ENCODE measurements at regions not wholly inside any gene's neighbourhood (a gene's known extent, or its start where the extent isn't known, plus 50 kb on each side); places are given as distances from the start of the nearest gene placed in this dataset.

DNA sequence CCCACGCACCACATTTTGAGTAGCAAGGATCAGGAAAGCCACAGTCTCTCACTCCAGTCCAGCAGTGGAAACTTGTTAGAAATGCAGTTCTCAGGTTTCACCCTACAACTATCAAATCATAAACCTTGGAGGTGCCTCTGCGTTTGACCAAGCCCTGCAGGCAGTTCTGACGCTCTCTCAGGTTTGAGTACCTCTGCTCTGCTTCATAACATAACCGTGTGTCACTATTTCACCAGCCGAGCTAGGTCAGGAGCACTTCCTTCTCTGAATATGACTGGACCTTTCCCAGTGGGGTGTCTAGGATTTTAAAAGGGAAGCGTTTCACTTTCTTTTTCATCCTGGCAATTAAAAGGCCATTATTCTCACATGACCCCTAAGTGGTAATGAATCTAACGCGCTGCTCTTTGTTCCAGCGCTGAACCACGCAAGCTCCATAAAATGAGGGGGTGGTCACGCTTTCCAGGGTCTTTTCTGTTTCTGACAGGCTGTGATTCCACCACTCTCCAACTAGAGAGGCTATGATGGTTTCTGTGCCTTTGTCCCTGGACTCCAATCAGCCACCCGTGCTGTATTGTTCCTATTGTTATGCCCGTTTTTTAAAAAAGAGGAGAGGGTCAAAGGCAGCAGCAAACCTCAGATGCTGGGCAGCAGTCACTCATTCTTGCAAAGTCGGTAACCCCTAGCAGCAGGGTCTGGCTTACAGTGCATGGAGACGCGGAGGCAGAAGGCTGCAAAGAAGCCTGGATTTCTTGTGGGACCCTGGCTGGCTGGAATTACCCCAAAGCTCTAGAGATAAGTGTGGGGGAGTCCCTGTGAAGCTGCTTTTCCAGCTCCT, 75.2 kb upstream of the CTNNA2 start:
- WGBS (ENCODE audit: low lambda C conversion rate) = 25% methylated on average over 16 of the region's 16 CpGs
- no peak overlapping the region for H2AFZ ChIP-seq (ENCODE audit: low read length)
- POLR2A ChIA-PET = no interaction called here
- ATAC-seq (no peak), DNase-seq (ENCODE audit: low spot score) (no peak), FAIRE-seq (no peak)
- H4K20me1 ChIP-seq (ENCODE audit: insufficient read depth, low read length) = no peaks in the 10 kb centered on the region
- CTCF ChIA-PET (ENCODE audit: low intra/inter-chr PET ratio, low total read pairs) = no interaction called here
- no peaks in the 10 kb centered on the region for H3K79me2 ChIP-seq (ENCODE audit: insufficient read depth, low read length)
- H3K4me1 ChIP-seq (ENCODE audit: insufficient read depth, low read length) = no peaks in the 10 kb centered on the region
- no TSS peak for BruUV-seq (replicated peaks)
- no peaks in the 10 kb centered on the region for H3K36me3 ChIP-seq (replicated peaks in 1 of 2; ENCODE audit: control insufficient read depth in 1 of 2, insufficient read depth in 2 of 2, low read length in 2 of 2)
- intact Hi-C loops (cut with micrococcal nuclease; ENCODE audit: unreplicated experiment) = no loop called here
- no peaks in the 10 kb centered on the region for H3K27me3 ChIP-seq (ENCODE audit: control insufficient read depth in 1 of 2, insufficient read depth in 2 of 2, low read length in 2 of 2)
- no peak overlapping the region for H3K9ac ChIP-seq (ENCODE audit: insufficient read depth, low read depth, low read length)
- no peak overlapping the region for H3K27ac ChIP-seq (ENCODE audit: extremely low read length, insufficient read depth, low read length)
- no peak overlapping the region for H3K4me3 ChIP-seq (replicated peaks in 1 of 3; ENCODE audit: insufficient read depth in 1 of 3, low read depth in 2 of 3, low read length in 3 of 3)
- in situ Hi-C loops (cut with HindIII; ENCODE audit: extremely low pct_ligation_motif_present, low pct_unique_long_range_greater_than_20kb) = no loop called here
- no peaks in the 10 kb centered on the region for H3K9me3 ChIP-seq (ENCODE audit: low read length)
- H3K4me2 ChIP-seq (ENCODE audit: low read depth, low read length) = no peak overlapping the region
- TF ChIP-seq ZNF343 (CRISPR knock-in tag; IDR thresholded peaks at IDR 0.05) (no peak), HCFC1 (IDR thresholded peaks at IDR 0.05; ENCODE audit: low read depth, low read length) (no peak), TBX3 (IDR thresholded peaks at IDR 0.05; ENCODE audit: borderline replicate concordance) (no peak), GTF3A (CRISPR knock-in tag; conservative IDR thresholded peaks at IDR 0.05) (no peak), POLR2AphosphoS5 (IDR thresholded peaks at IDR 0.05; ENCODE audit: low read depth, low read length) (no peak), SOX5 (CRISPR knock-in tag; IDR thresholded peaks at IDR 0.05; ENCODE audit: borderline replicate concordance) (no peak)
- TF ChIP-seq, protein P1, sequence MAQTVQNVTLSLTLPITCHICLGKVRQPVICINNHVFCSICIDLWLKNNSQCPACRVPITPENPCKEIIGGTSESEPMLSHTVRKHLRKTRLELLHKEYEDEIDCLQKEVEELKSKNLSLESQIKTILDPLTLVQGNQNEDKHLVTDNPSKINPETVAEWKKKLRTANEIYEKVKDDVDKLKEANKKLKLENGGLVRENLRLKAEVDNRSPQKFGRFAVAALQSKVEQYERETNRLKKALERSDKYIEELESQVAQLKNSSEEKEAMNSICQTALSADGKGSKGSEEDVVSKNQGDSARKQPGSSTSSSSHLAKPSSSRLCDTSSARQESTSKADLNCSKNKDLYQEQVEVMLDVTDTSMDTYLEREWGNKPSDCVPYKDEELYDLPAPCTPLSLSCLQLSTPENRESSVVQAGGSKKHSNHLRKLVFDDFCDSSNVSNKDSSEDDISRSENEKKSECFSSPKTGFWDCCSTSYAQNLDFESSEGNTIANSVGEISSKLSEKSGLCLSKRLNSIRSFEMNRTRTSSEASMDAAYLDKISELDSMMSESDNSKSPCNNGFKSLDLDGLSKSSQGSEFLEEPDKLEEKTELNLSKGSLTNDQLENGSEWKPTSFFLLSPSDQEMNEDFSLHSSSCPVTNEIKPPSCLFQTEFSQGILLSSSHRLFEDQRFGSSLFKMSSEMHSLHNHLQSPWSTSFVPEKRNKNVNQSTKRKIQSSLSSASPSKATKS (CRISPR knock-in tag; IDR thresholded peaks at IDR 0.05) = no peak
- TF ChIP-seq, protein P2, sequence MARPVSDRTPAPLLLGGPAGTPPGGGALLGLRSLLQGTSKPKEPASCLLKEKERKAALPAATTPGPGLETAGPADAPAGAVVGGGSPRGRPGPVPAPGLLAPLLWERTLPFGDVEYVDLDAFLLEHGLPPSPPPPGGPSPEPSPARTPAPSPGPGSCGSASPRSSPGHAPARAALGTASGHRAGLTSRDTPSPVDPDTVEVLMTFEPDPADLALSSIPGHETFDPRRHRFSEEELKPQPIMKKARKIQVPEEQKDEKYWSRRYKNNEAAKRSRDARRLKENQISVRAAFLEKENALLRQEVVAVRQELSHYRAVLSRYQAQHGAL (CRISPR knock-in tag; IDR thresholded peaks at IDR 0.05; ENCODE audit: not compliant biosample characterization) = no peak
- TF ChIP-seq, protein P3, sequence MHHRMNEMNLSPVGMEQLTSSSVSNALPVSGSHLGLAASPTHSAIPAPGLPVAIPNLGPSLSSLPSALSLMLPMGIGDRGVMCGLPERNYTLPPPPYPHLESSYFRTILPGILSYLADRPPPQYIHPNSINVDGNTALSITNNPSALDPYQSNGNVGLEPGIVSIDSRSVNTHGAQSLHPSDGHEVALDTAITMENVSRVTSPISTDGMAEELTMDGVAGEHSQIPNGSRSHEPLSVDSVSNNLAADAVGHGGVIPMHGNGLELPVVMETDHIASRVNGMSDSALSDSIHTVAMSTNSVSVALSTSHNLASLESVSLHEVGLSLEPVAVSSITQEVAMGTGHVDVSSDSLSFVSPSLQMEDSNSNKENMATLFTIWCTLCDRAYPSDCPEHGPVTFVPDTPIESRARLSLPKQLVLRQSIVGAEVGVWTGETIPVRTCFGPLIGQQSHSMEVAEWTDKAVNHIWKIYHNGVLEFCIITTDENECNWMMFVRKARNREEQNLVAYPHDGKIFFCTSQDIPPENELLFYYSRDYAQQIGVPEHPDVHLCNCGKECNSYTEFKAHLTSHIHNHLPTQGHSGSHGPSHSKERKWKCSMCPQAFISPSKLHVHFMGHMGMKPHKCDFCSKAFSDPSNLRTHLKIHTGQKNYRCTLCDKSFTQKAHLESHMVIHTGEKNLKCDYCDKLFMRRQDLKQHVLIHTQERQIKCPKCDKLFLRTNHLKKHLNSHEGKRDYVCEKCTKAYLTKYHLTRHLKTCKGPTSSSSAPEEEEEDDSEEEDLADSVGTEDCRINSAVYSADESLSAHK (CRISPR knock-in tag; IDR thresholded peaks at IDR 0.05; ENCODE audit: borderline replicate concordance) = no peak
- TF ChIP-seq, protein P4, sequence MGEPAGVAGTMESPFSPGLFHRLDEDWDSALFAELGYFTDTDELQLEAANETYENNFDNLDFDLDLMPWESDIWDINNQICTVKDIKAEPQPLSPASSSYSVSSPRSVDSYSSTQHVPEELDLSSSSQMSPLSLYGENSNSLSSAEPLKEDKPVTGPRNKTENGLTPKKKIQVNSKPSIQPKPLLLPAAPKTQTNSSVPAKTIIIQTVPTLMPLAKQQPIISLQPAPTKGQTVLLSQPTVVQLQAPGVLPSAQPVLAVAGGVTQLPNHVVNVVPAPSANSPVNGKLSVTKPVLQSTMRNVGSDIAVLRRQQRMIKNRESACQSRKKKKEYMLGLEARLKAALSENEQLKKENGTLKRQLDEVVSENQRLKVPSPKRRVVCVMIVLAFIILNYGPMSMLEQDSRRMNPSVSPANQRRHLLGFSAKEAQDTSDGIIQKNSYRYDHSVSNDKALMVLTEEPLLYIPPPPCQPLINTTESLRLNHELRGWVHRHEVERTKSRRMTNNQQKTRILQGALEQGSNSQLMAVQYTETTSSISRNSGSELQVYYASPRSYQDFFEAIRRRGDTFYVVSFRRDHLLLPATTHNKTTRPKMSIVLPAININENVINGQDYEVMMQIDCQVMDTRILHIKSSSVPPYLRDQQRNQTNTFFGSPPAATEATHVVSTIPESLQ (CRISPR knock-in tag; conservative IDR thresholded peaks at IDR 0.05) = no peak
- TF ChIP-seq, protein P5, sequence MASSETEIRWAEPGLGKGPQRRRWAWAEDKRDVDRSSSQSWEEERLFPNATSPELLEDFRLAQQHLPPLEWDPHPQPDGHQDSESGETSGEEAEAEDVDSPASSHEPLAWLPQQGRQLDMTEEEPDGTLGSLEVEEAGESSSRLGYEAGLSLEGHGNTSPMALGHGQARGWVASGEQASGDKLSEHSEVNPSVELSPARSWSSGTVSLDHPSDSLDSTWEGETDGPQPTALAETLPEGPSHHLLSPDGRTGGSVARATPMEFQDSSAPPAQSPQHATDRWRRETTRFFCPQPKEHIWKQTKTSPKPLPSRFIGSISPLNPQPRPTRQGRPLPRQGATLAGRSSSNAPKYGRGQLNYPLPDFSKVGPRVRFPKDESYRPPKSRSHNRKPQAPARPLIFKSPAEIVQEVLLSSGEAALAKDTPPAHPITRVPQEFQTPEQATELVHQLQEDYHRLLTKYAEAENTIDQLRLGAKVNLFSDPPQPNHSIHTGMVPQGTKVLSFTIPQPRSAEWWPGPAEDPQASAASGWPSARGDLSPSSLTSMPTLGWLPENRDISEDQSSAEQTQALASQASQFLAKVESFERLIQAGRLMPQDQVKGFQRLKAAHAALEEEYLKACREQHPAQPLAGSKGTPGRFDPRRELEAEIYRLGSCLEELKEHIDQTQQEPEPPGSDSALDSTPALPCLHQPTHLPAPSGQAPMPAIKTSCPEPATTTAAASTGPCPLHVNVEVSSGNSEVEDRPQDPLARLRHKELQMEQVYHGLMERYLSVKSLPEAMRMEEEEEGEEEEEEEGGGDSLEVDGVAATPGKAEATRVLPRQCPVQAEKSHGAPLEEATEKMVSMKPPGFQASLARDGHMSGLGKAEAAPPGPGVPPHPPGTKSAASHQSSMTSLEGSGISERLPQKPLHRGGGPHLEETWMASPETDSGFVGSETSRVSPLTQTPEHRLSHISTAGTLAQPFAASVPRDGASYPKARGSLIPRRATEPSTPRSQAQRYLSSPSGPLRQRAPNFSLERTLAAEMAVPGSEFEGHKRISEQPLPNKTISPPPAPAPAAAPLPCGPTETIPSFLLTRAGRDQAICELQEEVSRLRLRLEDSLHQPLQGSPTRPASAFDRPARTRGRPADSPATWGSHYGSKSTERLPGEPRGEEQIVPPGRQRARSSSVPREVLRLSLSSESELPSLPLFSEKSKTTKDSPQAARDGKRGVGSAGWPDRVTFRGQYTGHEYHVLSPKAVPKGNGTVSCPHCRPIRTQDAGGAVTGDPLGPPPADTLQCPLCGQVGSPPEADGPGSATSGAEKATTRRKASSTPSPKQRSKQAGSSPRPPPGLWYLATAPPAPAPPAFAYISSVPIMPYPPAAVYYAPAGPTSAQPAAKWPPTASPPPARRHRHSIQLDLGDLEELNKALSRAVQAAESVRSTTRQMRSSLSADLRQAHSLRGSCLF (CRISPR knock-in tag; IDR thresholded peaks at IDR 0.05; ENCODE audit: borderline replicate concordance) = no peak
